K562 (cell line): ENCODE measurements at regions not wholly inside any gene's neighbourhood (a gene's known extent, or its start where the extent isn't known, plus 50 kb on each side); places are given as distances from the start of the nearest gene placed in this dataset.

Source experiments
- GTF2F1 ChIP-seq: IDR thresholded peaks from 2 replicates; pipeline ENCODE4 v1.6.1; 2011; ENCODE audit warnings: low read depth, low read length, improper control_type of control experiment
- HDAC3 ChIP-seq: fragments of 450-650 bp; IDR thresholded peaks from 2 replicates; pipeline ENCODE4 v1.6.1; 2018; ENCODE audit warnings: borderline replicate concordance, mild to moderate bottlenecking, moderate library complexity; ENCODE audit not compliant: partially characterized antibody
- KLF6 ChIP-seq: fragments of 250-450 bp; sonication (Bioruptor Pico); IDR thresholded peaks from 2 replicates; pipeline ENCODE4 v1.4.0; 2020; ENCODE audit warnings: mild to moderate bottlenecking, moderate library complexity, borderline replicate concordance
- PCBP1 ChIP-seq: fragments of 200-400 bp; formaldehyde crosslinking; IDR thresholded peaks from 2 replicates; pipeline ENCODE4 v1.6.1; 2018; ENCODE audit warnings: mild to moderate bottlenecking, low read depth, low read length; ENCODE audit not compliant: poor library complexity, severe bottlenecking
- SMARCE1 ChIP-seq: fragments of 450-650 bp; IDR thresholded peaks from 2 replicates; pipeline ENCODE4 v1.7.1; 2016; ENCODE audit warnings: mild to moderate bottlenecking
- TRIM24 ChIP-seq, 2 experiments: fragments of 450-650 bp; IDR thresholded peaks; 2 replicates each; pipeline ENCODE4 v1.6.1; 2016
- YY1 ChIP-seq, 3 experiments: IDR thresholded peaks; 2 replicates each; pipeline ENCODE4 v1.6.1; 2011; ENCODE audit warnings: low read length in 2 of 3, mild to moderate bottlenecking in 2 of 3, moderate library complexity in 2 of 3, borderline replicate concordance in 1 of 3, control low read depth in 1 of 3, low read depth in 1 of 3; ENCODE audit not compliant: insufficient read depth in 3 of 3, insufficient replicate concordance in 2 of 3, control insufficient read depth in 1 of 3, insufficient read length in 1 of 3; ENCODE audit errors: extremely low read depth in 1 of 3
- ZNF239 ChIP-seq: fragments of 250-450 bp; sonication (Bioruptor Pico); IDR thresholded peaks from 2 replicates; pipeline ENCODE4 v1.4.0; 2020; ENCODE audit warnings: mild to moderate bottlenecking
- ZZZ3 ChIP-seq: fragments of 450-650 bp; IDR thresholded peaks from 2 replicates; pipeline ENCODE4 v1.6.1; 2016; ENCODE audit warnings: antibody characterized with exemption, mild to moderate bottlenecking, moderate library complexity
- TF ChIP-seq, protein P1 (sequence below), 3 experiments: IDR thresholded peaks in 2 of 3; conservative IDR thresholded peaks in 1 of 3; 2 replicates each; pipeline ENCODE4 v1.5.1; 2011 to 2012; ENCODE audit warnings: low read length in 3 of 3, mild to moderate bottlenecking in 3 of 3, control low read depth in 2 of 3, improper control_type of control experiment in 1 of 3, inconsistent platforms in 1 of 3, low read depth in 1 of 3, mixed read lengths in 1 of 3, moderate library complexity in 1 of 3; ENCODE audit not compliant: insufficient read depth in 2 of 3
- TF ChIP-seq, protein P2 (sequence below): fragments of 250-450 bp; sonication (Bioruptor Pico); IDR thresholded peaks from 2 replicates; pipeline ENCODE4 v1.8.0; 2021; ENCODE audit warnings: borderline replicate concordance, mild to moderate bottlenecking, moderate library complexity; ENCODE audit not compliant: poor library complexity, severe bottlenecking
- TF ChIP-seq, protein P3 (sequence below): sonication (generic); formaldehyde crosslinking; IDR thresholded peaks from 2 replicates; pipeline ENCODE4 v1.8.1; 2023; ENCODE audit warnings: mild to moderate bottlenecking, missing genetic modification reagents

- no peak for TF ChIP-seq ZNF239 (CRISPR knock-in tag)
- TF ChIP-seq PCBP1: no peak
- TF ChIP-seq, protein P1, sequence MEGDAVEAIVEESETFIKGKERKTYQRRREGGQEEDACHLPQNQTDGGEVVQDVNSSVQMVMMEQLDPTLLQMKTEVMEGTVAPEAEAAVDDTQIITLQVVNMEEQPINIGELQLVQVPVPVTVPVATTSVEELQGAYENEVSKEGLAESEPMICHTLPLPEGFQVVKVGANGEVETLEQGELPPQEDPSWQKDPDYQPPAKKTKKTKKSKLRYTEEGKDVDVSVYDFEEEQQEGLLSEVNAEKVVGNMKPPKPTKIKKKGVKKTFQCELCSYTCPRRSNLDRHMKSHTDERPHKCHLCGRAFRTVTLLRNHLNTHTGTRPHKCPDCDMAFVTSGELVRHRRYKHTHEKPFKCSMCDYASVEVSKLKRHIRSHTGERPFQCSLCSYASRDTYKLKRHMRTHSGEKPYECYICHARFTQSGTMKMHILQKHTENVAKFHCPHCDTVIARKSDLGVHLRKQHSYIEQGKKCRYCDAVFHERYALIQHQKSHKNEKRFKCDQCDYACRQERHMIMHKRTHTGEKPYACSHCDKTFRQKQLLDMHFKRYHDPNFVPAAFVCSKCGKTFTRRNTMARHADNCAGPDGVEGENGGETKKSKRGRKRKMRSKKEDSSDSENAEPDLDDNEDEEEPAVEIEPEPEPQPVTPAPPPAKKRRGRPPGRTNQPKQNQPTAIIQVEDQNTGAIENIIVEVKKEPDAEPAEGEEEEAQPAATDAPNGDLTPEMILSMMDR (IDR thresholded peaks at IDR 0.05 in 2 of 3, conservative IDR thresholded peaks at IDR 0.05 in 1 of 3; ENCODE audit: insufficient read depth in 2 of 3, low read depth in 1 of 3, low read length in 3 of 3): no peak
- no peak for TF ChIP-seq GTF2F1
- no peak for TF ChIP-seq KLF6 (CRISPR knock-in tag)
- TF ChIP-seq SMARCE1: no peak
- TF ChIP-seq, protein P2, sequence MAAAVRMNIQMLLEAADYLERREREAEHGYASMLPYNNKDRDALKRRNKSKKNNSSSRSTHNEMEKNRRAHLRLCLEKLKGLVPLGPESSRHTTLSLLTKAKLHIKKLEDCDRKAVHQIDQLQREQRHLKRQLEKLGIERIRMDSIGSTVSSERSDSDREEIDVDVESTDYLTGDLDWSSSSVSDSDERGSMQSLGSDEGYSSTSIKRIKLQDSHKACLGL: no peak
- no peak for TF ChIP-seq HDAC3
- TF ChIP-seq, protein P3, sequence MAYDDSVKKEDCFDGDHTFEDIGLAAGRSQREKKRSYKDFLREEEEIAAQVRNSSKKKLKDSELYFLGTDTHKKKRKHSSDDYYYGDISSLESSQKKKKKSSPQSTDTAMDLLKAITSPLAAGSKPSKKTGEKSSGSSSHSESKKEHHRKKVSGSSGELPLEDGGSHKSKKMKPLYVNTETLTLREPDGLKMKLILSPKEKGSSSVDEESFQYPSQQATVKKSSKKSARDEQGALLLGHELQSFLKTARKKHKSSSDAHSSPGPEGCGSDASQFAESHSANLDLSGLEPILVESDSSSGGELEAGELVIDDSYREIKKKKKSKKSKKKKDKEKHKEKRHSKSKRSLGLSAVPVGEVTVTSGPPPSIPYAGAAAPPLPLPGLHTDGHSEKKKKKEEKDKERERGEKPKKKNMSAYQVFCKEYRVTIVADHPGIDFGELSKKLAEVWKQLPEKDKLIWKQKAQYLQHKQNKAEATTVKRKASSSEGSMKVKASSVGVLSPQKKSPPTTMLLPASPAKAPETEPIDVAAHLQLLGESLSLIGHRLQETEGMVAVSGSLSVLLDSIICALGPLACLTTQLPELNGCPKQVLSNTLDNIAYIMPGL (CRISPR knock-in tag): no peak
- no peak for TF ChIP-seq ZZZ3
- TF ChIP-seq TRIM24 (IDR thresholded peaks at IDR 0.05): no peak
- no peak for TF ChIP-seq YY1 (IDR thresholded peaks at IDR 0.05; ENCODE audit: borderline replicate concordance in 1 of 3, control insufficient read depth in 1 of 3, extremely low read depth in 1 of 3, insufficient read depth in 3 of 3, insufficient read length in 1 of 3, insufficient replicate concordance in 2 of 3, low read depth in 1 of 3, low read length in 2 of 3)
These were observed 707.5 kb downstream of the BCL11B start for GRCh38 chr14:98564541-98564940.
